GM18511 (cell line): ENCODE measurements at regions not wholly inside any gene's neighbourhood (a gene's known extent, or its start where the extent isn't known, plus 50 kb on each side); places are given as distances from the start of the nearest gene placed in this dataset.
"Not testable (repeated sequence)": the region's sequence is repeated elsewhere in the genome, so short reads cannot be mapped to it uniquely, and the experiment has no call there.

Experiments used
- ATAC-seq: cut with Tn5 transposase; IDR thresholded peaks from one replicate; pipeline ENCODE4 v1.9.1; 2021; ENCODE audit warnings: mild to moderate bottlenecking, moderate library complexity; ENCODE audit not compliant: unreplicated experiment

DNA sequence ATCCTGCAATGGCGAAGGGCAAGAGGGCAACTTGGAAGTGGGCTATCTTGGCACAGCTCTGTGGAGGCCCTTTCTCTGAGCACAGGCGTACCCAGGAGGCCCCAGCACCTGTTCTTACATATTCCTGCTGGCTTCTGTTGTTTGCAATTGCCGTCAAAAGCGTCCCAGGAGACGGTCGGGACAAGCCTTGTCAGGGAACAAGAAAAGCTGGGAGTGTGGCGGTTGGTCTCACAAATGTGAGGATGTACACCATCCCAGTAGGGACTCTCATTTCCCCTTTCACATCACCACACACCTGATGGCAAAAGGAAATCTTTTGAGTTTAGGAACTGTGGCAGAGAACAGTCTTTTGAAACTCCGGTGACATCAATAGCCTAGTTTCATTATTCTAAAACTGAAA is 94.7 kb upstream of the EFEMP1 start:
- no peak for ATAC-seq

DNA sequence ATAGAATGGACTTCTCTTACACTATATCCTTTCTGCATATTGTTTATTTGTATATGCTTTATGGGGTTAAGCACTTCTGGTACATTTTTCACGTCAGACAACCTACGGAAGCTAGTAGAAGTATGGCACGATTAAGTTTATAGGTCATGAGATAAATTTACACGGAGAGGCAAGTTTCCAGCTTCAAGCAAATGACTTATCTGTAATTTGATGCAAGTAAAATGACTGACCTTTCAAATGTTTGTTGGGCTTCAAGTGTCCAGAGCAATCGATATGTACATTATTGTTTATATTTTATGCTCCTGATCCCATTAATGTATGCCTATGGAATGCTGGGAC is 97.5 kb upstream of the EFEMP1 start:
- ATAC-seq, result no peak

DNA sequence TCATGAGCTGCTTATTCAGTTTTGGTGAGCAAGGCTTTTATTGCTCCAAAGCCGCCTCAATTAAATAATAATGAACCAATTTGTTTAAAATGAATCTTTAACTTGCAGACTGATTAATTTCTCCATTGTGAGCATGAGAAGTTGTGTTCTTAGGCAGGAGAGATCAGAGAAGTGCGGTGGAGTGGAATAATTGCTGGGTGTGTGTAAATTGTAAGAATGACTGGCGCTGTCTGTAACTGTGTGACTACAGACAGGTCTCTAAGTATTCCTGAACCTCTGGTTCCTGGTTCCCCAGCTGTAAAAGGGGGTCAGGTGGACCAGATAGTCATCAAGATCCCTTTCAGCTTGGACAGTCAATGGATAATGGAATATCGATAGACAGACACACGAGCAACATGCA is 98.0 kb upstream of the EFEMP1 start:
- ATAC-seq, result no peak

DNA sequence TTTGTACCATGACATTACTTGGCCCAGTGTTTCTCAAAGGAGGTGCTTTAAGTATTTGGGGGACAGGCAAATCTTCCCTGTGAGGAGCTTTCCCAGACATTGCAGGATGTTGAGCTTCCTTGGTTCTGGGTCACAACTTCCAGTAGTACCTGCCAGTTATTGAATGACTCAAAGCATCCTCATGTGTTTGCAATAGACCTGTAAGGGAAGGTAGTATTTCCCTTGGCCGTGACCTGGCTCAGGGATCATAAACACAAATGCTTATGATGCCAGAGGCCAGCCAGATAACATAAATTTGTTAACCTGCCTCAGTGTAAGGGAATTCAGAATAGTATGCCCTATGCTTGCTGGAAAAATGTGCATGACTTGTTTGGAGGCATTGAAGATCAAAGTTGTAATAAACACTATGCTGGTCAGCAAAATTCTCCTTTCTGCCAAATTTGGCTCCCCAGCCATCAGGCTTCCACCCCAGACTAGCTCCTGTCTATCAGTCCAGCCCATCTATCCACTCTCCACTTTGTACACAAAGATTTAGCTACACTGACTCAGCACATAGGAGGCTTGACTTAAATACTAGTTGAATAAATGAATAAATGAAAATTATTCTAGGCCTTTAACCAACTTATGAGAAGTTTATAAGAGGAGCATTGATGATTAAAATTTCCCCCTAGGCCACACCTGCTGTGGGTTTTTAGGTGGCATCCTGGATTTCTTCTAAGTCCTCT is 102.0 kb upstream of the EFEMP1 start:
- no peak for ATAC-seq

DNA sequence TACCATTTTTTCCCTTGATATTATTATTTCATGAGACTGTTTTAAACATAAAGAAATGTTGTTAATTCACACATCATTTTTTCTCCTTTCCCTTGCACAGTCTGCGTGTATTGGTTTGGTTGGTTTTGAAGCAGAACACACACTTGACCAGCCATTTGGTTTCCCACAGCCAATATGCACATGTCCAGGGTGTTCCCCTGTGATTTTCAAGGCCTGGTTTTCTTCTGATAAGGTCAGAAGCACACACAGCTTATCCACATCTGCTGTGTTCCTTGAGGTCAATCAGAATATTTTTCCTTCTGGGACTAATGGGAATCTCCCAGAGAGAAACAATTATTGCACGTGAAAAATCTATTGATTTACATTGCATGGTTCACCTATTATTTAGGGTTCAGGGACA is 103.2 kb upstream of the EFEMP1 start:
- no peak for ATAC-seq

DNA sequence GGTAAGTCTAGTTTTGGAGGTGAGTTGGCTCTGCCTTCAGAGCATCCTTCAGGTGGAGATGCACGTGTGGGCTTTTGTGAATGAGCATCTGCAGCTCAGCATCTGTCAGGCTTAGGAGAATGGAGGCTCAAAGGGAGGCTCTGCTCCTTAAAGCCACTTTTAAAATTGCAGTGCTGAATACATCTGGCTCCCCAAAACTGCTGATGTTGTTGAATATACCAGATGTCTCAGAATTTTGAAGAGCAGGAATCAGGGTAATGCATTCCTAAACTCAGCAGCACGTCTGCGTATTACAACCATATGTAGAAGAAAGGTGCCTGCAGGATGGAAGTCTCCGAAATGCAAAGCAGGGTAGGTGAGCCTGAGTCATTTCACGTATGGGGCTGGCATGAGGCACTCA is 106.5 kb upstream of the EFEMP1 start:
- ATAC-seq, result no peak

DNA sequence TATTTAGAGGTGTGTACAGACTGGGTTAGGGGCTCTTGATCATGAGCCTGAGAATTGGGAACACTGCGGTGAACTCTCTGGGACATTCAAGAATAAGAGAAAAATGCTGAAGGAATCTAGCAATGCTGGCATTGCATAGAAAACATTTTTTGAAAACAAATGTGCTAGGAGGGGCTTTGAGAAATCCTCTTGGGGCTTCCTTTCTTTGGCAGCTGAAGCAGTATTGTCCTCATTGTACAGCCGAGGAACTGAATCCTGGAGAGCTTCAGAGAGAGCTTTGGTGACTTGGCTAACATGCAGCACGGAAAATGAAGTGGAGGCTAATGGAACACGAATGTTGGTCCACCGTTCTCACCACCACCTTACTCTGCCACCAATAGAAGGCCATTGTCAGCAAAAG is 107.3 kb upstream of the EFEMP1 start:
- no peak for ATAC-seq

DNA sequence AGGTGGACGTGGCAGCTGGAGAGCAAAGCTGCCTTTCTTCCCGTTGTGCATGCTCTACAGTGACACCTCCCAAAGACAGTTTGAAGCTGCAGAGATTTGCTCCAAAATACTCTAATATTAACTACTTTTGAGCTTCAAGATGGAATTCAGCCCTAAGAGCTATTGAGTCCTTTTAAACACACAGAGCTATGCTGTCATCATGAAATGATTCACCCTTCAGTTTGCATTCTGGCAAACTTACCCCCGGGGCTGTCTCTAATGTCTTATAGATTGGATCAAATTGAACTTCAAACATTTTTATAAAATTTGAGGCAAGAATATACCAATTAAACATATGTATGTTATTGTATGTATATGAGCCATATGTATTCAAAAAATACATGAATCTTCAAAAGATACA is 110.7 kb upstream of the EFEMP1 start:
- no peak for ATAC-seq

DNA sequence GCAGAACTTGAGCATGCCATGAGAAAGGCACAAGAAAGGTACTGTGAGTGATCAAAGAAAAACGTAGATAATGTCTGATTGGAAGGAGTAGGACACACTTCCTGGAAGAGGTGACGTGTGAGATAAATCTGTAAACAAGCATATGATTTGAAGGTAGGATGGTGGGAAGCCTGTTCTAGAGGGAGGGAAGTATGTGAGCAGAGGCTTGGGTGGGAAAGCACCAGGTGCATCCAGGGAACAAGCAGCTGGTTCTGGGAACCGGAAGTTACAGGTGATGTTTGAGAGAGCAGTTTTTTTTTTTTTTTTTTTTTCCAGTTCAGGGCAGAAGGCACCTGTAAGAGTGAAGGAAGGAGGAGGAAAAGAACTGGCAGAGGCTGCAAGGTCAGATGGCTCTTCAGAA is 116.6 kb upstream of the EFEMP1 start:
- ATAC-seq, result no peak

DNA sequence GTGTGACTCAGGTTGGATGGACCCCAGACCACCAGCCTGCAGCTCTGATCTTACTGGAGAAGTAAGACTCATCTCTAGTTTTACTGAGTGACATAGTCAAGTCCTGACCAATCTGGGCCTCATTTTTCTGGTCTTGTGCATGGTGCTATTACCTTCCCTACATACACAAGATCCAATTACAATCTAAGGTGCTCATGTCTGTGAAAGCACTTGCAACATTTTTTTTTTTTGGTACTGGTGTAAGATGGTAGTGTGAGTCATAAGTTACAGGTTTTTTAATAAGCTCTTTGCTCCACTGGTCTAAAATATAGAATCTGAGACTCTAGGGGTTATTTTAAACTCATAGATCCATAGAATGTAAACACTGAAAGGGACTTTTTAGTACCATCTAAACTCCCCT is 117.3 kb upstream of the EFEMP1 start:
- ATAC-seq, result no peak

DNA sequence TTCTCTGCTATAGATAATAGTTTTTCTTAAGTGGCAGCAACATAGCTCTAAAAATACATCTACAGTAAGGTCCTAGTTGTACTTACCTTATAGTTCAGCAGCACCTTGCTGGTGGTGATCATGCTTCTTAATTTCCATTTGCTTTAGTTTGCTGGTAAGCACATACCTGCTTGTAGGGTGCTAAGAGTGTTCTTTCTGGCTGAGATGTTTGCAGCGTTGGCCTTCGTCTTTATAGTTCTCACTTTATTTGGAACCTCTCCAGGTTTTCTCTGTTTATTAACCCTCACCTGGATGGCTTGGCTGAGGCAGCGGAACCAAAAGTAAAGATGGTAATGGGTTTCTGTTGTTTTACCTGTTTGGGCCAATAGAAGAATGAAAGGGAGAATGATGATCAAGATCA is 123.6 kb upstream of the EFEMP1 start:
- no peak for ATAC-seq

DNA sequence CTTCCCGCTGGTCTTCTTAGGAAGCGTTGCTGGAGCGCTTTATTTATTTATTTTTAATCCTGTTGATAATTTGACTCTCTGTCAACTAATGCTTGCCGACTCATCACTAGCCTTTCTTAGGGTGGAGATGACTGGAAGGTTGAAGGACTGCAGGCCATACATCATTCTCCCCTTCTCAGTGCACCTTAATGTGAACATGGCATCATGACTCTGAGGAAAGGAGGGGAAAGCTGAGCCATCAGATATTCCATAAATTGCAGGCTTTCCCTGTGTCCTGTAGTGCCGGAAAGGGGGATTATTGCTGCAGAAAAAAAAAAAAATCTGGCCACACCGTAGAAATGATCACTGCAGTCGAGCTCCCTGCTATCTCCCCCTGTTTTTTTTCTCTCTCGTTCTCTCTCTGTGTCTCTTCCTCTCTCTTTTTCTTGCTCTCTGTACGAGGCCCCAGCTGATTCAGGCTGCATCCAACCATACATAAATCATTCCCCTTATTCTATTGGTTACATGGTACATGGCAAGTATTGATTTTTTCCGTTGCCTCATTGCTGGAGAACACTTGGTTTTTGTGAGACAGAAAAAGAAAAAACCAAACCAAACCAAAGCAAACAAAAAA is 125.8 kb upstream of the EFEMP1 start:
- ATAC-seq, result no peak

DNA sequence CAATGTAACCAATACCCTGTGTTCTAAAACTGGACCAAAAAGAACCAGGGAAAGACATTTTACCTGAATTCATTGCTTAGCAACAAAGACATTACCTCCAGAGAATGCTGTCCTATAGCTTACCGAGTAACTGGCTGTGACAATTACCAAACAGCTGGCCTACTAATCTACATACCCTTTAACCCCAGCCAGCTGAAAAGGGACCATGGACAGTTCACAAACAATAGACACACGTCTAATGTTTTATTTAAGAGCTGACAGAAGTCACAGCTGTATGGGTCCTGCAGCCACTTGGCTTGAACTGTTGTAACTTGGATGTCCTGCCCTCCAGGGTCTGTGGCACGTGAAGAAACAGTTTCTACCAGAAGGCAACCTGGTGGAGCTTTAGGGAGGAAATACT is 130.1 kb upstream of the EFEMP1 start:
- no peak for ATAC-seq

DNA sequence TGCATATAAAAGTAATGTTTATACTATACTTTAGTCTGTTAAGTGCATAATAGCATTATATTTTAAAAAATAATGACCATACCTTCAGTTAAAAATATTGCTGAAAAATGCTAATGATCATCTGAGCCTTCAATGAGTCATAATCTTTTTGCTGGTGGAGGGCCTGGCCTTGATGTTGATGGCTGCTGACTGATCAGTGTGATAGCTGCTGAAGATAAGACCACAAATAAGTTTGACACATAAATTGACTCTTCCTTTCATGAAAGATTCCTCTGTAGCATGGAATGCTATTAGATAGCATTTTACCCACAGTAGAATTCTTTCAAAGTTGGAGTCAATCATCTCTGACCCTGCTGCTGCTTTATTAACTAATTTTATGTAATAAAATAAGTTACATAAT is 128.4 kb upstream of the CCDC85A start:
- ATAC-seq, result no peak

DNA sequence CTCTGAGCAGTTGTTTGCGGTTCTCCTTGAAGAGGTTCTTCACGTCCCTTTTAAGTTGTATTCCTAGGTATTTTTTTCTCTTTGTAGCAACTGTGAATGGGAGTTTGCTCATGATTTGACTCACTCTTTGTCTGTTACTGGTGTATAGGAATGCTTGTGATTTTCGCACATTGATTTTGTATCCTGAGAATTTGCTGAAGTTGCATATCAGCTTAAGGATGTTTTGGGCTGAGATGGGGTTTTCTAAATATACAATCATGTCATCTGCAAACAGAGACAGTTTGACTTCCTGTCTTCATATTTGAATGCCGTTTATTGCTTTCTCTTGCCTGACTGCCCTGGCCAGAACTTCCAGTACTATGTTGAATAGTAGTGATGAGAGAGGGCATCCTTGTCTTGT is 122.5 kb upstream of the CCDC85A start:
- not testable (repeated sequence) for ATAC-seq

DNA sequence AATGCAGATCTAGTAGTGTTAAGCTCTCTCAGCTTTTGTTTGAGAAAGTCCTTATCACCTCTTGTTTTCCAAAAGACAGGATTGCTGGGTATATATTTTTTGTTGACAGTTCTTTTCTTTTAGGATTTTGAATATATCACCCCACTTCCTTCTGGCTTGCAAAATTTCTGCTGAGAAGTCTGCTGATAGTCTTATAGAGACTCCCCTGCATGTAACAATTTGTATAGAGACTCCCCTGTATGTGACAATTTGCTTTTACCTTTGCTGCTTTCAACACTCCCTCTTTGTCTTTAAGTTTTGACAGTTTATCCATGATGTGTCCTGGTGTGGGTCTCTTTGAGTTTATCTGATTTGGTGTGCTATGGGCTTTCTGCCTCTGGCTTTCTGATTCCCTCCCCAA is 115.0 kb upstream of the CCDC85A start:
- no peak for ATAC-seq

DNA sequence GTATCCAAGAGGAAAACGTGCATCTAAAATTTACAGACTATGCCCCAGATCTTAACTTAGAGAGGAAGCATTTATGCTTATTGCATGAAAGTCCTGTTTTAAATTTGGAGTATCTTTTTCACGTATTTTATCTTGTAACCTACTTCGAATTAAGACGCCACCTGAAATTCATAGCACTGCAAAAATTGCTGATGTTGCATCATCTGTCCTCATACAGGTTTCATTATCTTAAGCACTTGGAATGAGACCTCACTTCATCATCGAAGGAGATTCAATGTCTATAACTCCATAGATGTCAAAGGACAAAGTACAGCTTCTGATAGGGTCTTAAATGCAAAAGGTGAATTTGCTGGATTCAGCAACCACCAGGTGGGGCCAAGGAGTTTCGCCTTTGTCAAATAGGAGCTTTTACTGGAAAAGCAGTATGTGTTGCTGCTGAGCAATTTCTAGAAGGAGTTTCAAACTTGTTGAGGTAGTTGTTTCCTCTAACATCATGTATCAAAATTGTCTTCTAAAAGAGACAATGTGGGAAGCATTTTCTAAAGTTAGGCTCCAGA is 106.4 kb upstream of the CCDC85A start:
- ATAC-seq, result no peak

DNA sequence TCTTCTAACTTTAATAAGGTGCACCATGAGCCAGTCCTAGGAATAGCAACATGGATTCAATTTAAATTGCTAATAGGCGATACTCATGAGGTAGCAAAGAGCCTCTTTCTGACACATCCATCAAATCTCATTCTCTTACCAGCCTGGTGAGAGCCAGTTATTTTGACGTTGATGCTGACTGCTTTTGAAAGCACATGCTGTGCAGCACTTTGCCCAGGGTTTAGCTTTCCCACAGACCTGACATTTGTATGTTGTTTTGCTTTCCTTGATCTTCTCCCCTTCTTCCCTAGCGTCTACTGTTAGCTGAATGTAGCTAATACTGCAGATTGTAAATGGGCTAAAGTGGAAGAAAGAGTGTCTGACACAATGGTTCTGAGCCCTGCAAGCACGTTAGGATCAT is 101.1 kb upstream of the CCDC85A start:
- ATAC-seq, result no peak

DNA sequence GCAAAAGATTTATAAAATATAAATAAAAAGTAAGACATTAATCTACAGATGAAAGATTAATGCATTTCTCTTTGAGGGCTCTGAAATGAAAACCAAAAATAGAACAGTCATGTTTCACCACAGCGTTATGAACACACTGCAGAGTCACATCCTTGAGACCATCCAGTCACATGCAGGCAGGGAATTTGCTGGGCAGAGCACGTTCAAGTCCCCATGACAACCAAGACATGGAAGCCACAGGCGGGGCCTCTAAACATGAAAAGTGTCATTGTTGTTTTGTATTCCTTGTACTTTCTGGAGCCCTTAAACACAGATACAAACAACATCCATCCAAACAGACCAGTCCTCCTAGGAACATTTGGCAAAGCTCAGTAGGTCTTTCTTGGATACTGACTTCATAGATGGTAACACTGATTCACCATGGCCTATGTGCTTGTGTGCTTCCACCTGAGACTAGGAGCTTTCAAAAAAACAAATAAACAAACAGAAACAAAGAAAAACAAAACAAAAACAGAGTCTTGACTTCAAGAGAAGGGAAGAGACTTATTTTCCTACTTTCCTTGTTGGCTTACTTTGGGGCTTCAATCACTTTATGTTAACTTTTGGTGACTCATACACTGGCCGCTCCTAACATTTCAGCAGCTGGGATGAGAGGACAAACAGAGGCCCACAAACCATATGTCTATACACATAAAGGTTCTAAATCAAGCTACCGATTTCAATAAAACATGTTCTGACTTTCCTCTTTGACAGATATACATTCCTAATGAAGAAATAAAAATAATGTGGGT is 99.5 kb upstream of the CCDC85A start:
- ATAC-seq, result no peak

DNA sequence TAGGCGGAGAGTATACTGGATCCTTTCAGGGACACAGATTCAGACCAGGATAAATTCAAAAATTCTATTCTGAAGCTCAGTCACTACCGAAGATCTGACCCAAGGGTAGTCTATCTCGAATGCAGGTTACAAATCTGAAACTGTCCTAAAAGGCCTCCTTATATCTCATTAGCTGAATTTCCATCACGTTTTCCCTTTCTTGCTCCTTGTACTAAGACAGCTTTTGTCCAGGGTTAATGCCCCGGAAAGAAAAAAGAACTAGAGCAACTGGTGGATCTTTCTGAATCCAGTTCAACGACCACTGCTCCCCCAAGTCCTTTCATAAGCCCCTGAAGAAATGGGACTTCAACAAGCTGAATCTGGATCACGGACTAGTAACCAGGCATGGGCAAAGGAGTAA is 97.5 kb upstream of the CCDC85A start:
- no peak for ATAC-seq

DNA sequence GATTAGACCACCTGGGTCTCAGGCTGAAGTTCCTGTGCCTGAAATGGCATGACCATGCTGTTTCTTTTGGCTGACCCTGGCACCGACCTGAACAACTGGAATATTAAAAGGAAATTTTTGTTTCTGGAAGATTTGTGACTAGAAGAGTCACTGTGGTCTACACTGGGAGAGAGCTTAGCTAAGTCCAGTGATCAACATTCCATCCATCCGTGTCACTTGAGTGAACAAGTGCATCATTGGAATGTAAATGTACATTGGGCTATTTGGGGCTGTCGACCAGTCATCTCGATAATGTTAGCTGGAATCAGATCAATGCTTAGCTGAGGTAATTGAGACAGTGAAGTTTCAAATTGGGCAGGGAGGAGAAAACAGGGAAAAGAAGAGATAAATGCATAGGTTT is 95.4 kb upstream of the CCDC85A start:
- ATAC-seq, result no peak

DNA sequence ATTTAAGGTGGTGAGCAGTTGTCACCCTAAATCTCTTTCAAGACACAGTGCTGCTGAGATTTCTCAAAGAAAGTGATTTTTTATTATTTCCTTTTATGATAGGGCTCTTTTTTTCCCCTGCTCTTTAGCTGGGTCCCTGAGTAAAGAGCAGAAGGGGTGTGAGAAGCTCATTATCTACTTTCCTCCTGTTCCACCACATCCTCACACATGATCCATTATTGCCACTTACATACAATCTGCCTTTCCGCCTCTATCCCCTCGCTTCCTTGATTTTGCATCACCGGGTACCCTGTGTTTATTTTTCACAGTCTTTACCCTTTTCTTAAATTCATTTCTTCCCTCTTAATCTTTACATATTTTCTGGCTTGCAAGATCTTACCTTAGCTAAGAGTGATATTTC is 93.9 kb upstream of the CCDC85A start:
- no peak for ATAC-seq
